H1 (cell line): ENCODE measurements at regions not wholly inside any gene's neighbourhood (a gene's known extent, or its start where the extent isn't known, plus 50 kb on each side); places are given as distances from the start of the nearest gene placed in this dataset.

ENCODE experiments used
- CTCF ChIA-PET: fragments of 300-600 bp; sonication (Branson Sonifier 250); formaldehyde crosslinking; loops from one replicate; lab custom pipeline; 2021; ENCODE audit not compliant: partially characterized antibody; lab: Charles Lee
- POLR2A ChIA-PET: fragments of 300-600 bp; sonication (Branson Sonifier 250); formaldehyde crosslinking; loops from one replicate; lab custom pipeline; 2021; ENCODE audit warnings: inconsistent platforms; ENCODE audit not compliant: partially characterized antibody; lab: Charles Lee
- DNase-seq, 2 experiments: peaks; one replicate each; pipeline versions ENCODE4 v3.0.0 to v3.0.0-alpha.2; 2010 to 2022; ENCODE audit warnings: low spot score in 2 of 2, low read depth in 1 of 2, mixed read lengths in 1 of 2
- FAIRE-seq: peaks from 2 replicates; lab custom pipeline; 2011; peaks lifted over from hg19 to GRCh38; lab: Jason Lieb, UNC
- H2AFZ ChIP-seq: 2 replicates; pipeline ENCODE4 v1.8.1; 2012; ENCODE audit warnings: low read length, inconsistent platforms
- H2AK5ac ChIP-seq: 2 replicates; pipeline ENCODE4 v1.6.1; 2013; ENCODE audit warnings: low read depth, low read length
- H2BK120ac ChIP-seq: replicated peaks from 2 replicates; pipeline ENCODE3; 2013; ENCODE audit warnings: low read depth, low read length, inconsistent platforms
- H2BK12ac ChIP-seq: 2 replicates; pipeline ENCODE4 v1.6.1; 2013; ENCODE audit warnings: low read depth, low read length
- H2BK15ac ChIP-seq: 2 replicates; pipeline ENCODE4 v1.6.1; 2013; ENCODE audit warnings: low read length
- H2BK20ac ChIP-seq: 2 replicates; pipeline ENCODE4 v1.6.1; 2013; ENCODE audit warnings: low read length
- H2BK5ac ChIP-seq: 2 replicates; pipeline ENCODE4 v1.6.1; 2013; ENCODE audit warnings: low read depth, low read length
- H3K14ac ChIP-seq: 2 replicates; pipeline ENCODE4 v1.6.1; 2013; ENCODE audit warnings: inconsistent platforms; ENCODE audit not compliant: insufficient read length
- H3K18ac ChIP-seq: 2 replicates; pipeline ENCODE4 v1.6.1; 2013; ENCODE audit warnings: low read length; ENCODE audit errors: extremely low read depth
- H3K23ac ChIP-seq: 2 replicates; pipeline ENCODE4 v1.6.1; 2013; ENCODE audit warnings: inconsistent platforms; ENCODE audit not compliant: insufficient read length
- H3K23me2 ChIP-seq: 2 replicates; pipeline ENCODE4 v1.6.1; 2013; ENCODE audit warnings: low read depth, low read length
- H3K27ac ChIP-seq: 2 replicates; pipeline ENCODE4 v1.6.1; 2011; ENCODE audit warnings: low read depth, low read length, inconsistent platforms
- H3K27me3 ChIP-seq, 4 experiments: replicated peaks in 1 of 4; 1 replicate in 1 of 4; 2 replicates in 3 of 4; pipeline versions ENCODE4 v1.6.1 to v1.8.1; 2011 to 2013; ENCODE audit warnings: low read length in 3 of 4, mild to moderate bottlenecking in 3 of 4, inconsistent platforms in 2 of 4, mixed read lengths in 2 of 4, moderate library complexity in 1 of 4; ENCODE audit not compliant: control insufficient read depth in 3 of 4, insufficient read depth in 3 of 4; ENCODE audit errors: extremely low read depth in 1 of 4
- H3K36me3 ChIP-seq, 4 experiments: 2 replicates each; pipeline versions ENCODE4 v1.6.1 to v1.8.1; 2011 to 2013; ENCODE audit warnings: mild to moderate bottlenecking in 4 of 4, low read length in 3 of 4, moderate library complexity in 2 of 4, control low read depth in 1 of 4, inconsistent platforms in 1 of 4; ENCODE audit not compliant: insufficient read depth in 4 of 4, control insufficient read depth in 2 of 4
- H3K4ac ChIP-seq: replicated peaks from 2 replicates; pipeline ENCODE3; 2013; ENCODE audit warnings: low read length, low read depth, mixed read lengths, inconsistent platforms; ENCODE audit not compliant: insufficient read length
- H3K4me1 ChIP-seq, 4 experiments: replicated peaks in 1 of 4; 1 replicate in 1 of 4; 2 replicates in 3 of 4; pipeline versions ENCODE4 v1.6.1 to v1.8.1; 2011 to 2013; ENCODE audit warnings: low read length in 3 of 4, inconsistent platforms in 2 of 4, mixed read lengths in 1 of 4; ENCODE audit not compliant: insufficient read depth in 4 of 4, control insufficient read depth in 3 of 4
- H3K4me2 ChIP-seq, 2 experiments: 2 replicates each; pipeline versions ENCODE4 v1.6.1 to v1.8.1; 2011 to 2013; ENCODE audit warnings: low read depth in 2 of 2, low read length in 2 of 2, control low read depth in 1 of 2, inconsistent platforms in 1 of 2, mild to moderate bottlenecking in 1 of 2; ENCODE audit not compliant: insufficient read depth in 1 of 2
- H3K4me3 ChIP-seq, 4 experiments: fragments of 200-600, 300-600 bp in 1 of 4; sonication (generic), shearing (Covaris generic), sonication (Bioruptor Twin) in 1 of 4; 2 replicates each; pipeline versions ENCODE4 v1.5.1 to v1.8.1; 2011 to 2016; ENCODE audit warnings: low read length in 4 of 4, low read depth in 3 of 4, control low read depth in 2 of 4, inconsistent platforms in 2 of 4, mild to moderate bottlenecking in 2 of 4, mixed read lengths in 1 of 4, moderate library complexity in 1 of 4; ENCODE audit not compliant: insufficient read depth in 2 of 4; ENCODE audit errors: extremely low read depth in 1 of 4
- H3K56ac ChIP-seq: replicated peaks from 2 replicates; pipeline ENCODE3; 2013; ENCODE audit warnings: low read depth, mild to moderate bottlenecking, mixed read lengths, low read length, inconsistent platforms; ENCODE audit not compliant: insufficient read length
- H3K79me1 ChIP-seq: 2 replicates; pipeline ENCODE4 v1.6.1; 2013; ENCODE audit warnings: low read depth, low read length, control low read depth
- H3K79me2 ChIP-seq, 2 experiments: 2 replicates each; pipeline versions ENCODE4 v1.6.1 to v1.8.1; 2012 to 2013; ENCODE audit warnings: low read length in 2 of 2, mild to moderate bottlenecking in 2 of 2, inconsistent platforms in 1 of 2; ENCODE audit not compliant: insufficient read depth in 2 of 2, control insufficient read depth in 1 of 2
- H3K9ac ChIP-seq, 4 experiments: replicated peaks in 1 of 4; 1 replicate in 1 of 4; 2 replicates in 3 of 4; pipeline versions ENCODE4 v1.6.1 to v1.8.1; 2011 to 2013; ENCODE audit warnings: low read depth in 3 of 4, low read length in 3 of 4, control low read depth in 2 of 4, mild to moderate bottlenecking in 2 of 4, moderate library complexity in 2 of 4, inconsistent platforms in 1 of 4; ENCODE audit errors: extremely low read depth in 1 of 4
- H3K9me3 ChIP-seq, 2 experiments: 2 replicates each; pipeline versions ENCODE4 v1.6.1 to v1.8.1; 2012 to 2013; ENCODE audit warnings: mild to moderate bottlenecking in 2 of 2, moderate library complexity in 2 of 2, control low read depth in 1 of 2, inconsistent platforms in 1 of 2, low read depth in 1 of 2, low read length in 1 of 2, mixed read lengths in 1 of 2; ENCODE audit not compliant: insufficient read depth in 2 of 2
- H4K20me1 ChIP-seq, 2 experiments: replicated peaks in 1 of 2; 2 replicates each; pipeline versions ENCODE3 to v1.8.1; 2011 to 2013; ENCODE audit warnings: inconsistent platforms in 2 of 2, low read length in 2 of 2, mild to moderate bottlenecking in 1 of 2; ENCODE audit not compliant: insufficient read depth in 2 of 2, control insufficient read depth in 1 of 2
- H4K5ac ChIP-seq: 2 replicates; pipeline ENCODE4 v1.6.1; 2013; ENCODE audit warnings: low read length, low read depth, mixed read lengths, inconsistent platforms; ENCODE audit not compliant: insufficient read length
- H4K8ac ChIP-seq: 2 replicates; pipeline ENCODE4 v1.8.0; 2013; ENCODE audit warnings: mild to moderate bottlenecking, moderate library complexity, low read length, inconsistent platforms; ENCODE audit not compliant: insufficient read depth; ENCODE audit errors: extremely low read depth
- H4K91ac ChIP-seq: replicated peaks from 2 replicates; pipeline ENCODE3; 2013; ENCODE audit warnings: low read length, mixed read lengths, inconsistent platforms; ENCODE audit not compliant: insufficient read length
- NANOG ChIP-seq: IDR thresholded peaks from 2 replicates; pipeline ENCODE4 v1.6.1; 2011; ENCODE audit warnings: low read length, low read depth, mild to moderate bottlenecking, inconsistent platforms; ENCODE audit not compliant: insufficient read depth, poor library complexity, severe bottlenecking
- PHF8 ChIP-seq: fragments of 200-600 bp; sonication (generic); conservative IDR thresholded peaks from 2 replicates; pipeline ENCODE4 v1.7.1; 2012; ENCODE audit warnings: low read depth, mild to moderate bottlenecking, inconsistent platforms, low read length, moderate library complexity
- POU5F1 ChIP-seq: IDR thresholded peaks from 2 replicates; pipeline ENCODE4 v1.6.1; 2011; ENCODE audit warnings: low read depth, mild to moderate bottlenecking, low read length, moderate library complexity
- RNF2 ChIP-seq: fragments of 200-900, 300-1000 bp; sonication (generic); IDR thresholded peaks from 2 replicates; pipeline ENCODE4 v1.7.1; 2016; ENCODE audit warnings: borderline replicate concordance, low read depth, mild to moderate bottlenecking, antibody characterized with exemption, low read length; ENCODE audit not compliant: poor library complexity, severe bottlenecking; ENCODE audit errors: missing control alignments
- USF2 ChIP-seq: IDR thresholded peaks from 2 replicates; pipeline ENCODE4 v1.6.1; 2011; ENCODE audit warnings: low read length, improper control_type of control experiment
- ZNF274 ChIP-seq: IDR thresholded peaks from 2 replicates; pipeline ENCODE4 v1.7.0; 2012; ENCODE audit warnings: low read length, borderline replicate concordance; ENCODE audit errors: extremely low read depth
- WGBS, 2 experiments: shearing (Covaris generic) in 1 of 2; methylation state at CpG; one replicate each; pipeline versions ENCODE4 v1.1.6 to v1.1.7; 2013 to 2015; ENCODE audit warnings: low lambda C conversion rate in 2 of 2, mixed read lengths in 2 of 2, inconsistent platforms in 1 of 2, low coverage in 1 of 2, missing lambda C conversion rate in 1 of 2; ENCODE audit not compliant: insufficient replicate concordance in 2 of 2, insufficient coverage in 1 of 2, insufficient read length in 1 of 2; ENCODE audit errors: extremely low coverage in 1 of 2, missing lambda C conversion rate in 1 of 2; 5-methylcytosine and 5-hydroxymethylcytosine counted together
- TF ChIP-seq, protein P1 (sequence below), 3 experiments: IDR thresholded peaks; 1 replicate in 2 of 3; 2 replicates in 1 of 3; pipeline versions ENCODE4 v1.5.1 to v1.6.1; 2011; ENCODE audit warnings: low read length in 3 of 3, mild to moderate bottlenecking in 3 of 3, inconsistent platforms in 2 of 3, low read depth in 1 of 3, moderate library complexity in 1 of 3; ENCODE audit not compliant: insufficient read depth in 1 of 3; ENCODE audit errors: control extremely low read depth in 1 of 3

GRCh38 chr5:119750887-119751733 lies 121.8 kb downstream of the FAM170A start:
- Histone ChIP-seq H2BK5ac (no peak overlapping the region), H2AFZ (no peak overlapping the region), H3K56ac (no peak overlapping the region), H3K14ac (no peak overlapping the region), H3K9ac (no peak overlapping the region), H3K23me2 (no peaks in the 10 kb centered on the region), H3K9me3 (no peaks in the 10 kb centered on the region), H3K27ac (no peak overlapping the region), H3K4me2 (no peak overlapping the region), H2AK5ac (no peak overlapping the region), H4K91ac (no peak overlapping the region), H3K79me1 (no peaks in the 10 kb centered on the region), H3K4me1 (no peaks in the 10 kb centered on the region), H2BK20ac (no peak overlapping the region), H3K36me3 (no peaks in the 10 kb centered on the region), H3K4me3 (no peak overlapping the region), H3K79me2 (no peaks in the 10 kb centered on the region), H4K8ac (no peak overlapping the region), H2BK15ac (no peak overlapping the region), H2BK12ac (no peak overlapping the region), H2BK120ac (no peak overlapping the region), H4K5ac (no peak overlapping the region), H3K23ac (no peak overlapping the region), H3K4ac (no peak overlapping the region), H3K18ac (no peak overlapping the region), H4K20me1 (no peaks in the 10 kb centered on the region), H3K27me3 (no peaks in the 10 kb centered on the region)
- ChIA-PET CTCF (interaction anchor here (0.8 to 1.2 kb wide), 3 partner anchors 10 to 889 kb away, joined by 3 read pairs; no protein-coding TSS in a partner anchor), POLR2A (interaction anchor here (0.6 kb wide), 1 partner anchor 24 kb away, joined by 3 read pairs; no protein-coding TSS in a partner anchor)
- 94% methylated on average over 24 of the region's 24 CpGs; no CpG with 5 or more reads in 1 of the 2 experiments for WGBS, 2 experiments
- no peak for FAIRE-seq
- DNase-seq, result no peak
- no peak for TF ChIP-seq ZNF274
- no peak for TF ChIP-seq POU5F1
- no peak for TF ChIP-seq USF2
- TF ChIP-seq PHF8, result no peak
- no peak for TF ChIP-seq RNF2
- TF ChIP-seq, protein P1, sequence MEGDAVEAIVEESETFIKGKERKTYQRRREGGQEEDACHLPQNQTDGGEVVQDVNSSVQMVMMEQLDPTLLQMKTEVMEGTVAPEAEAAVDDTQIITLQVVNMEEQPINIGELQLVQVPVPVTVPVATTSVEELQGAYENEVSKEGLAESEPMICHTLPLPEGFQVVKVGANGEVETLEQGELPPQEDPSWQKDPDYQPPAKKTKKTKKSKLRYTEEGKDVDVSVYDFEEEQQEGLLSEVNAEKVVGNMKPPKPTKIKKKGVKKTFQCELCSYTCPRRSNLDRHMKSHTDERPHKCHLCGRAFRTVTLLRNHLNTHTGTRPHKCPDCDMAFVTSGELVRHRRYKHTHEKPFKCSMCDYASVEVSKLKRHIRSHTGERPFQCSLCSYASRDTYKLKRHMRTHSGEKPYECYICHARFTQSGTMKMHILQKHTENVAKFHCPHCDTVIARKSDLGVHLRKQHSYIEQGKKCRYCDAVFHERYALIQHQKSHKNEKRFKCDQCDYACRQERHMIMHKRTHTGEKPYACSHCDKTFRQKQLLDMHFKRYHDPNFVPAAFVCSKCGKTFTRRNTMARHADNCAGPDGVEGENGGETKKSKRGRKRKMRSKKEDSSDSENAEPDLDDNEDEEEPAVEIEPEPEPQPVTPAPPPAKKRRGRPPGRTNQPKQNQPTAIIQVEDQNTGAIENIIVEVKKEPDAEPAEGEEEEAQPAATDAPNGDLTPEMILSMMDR (IDR thresholded peaks at IDR 0.05; ENCODE audit: control extremely low read depth in 1 of 3, insufficient read depth in 1 of 3, low read depth in 1 of 3, low read length in 3 of 3), result no peak
- no peak for TF ChIP-seq NANOG
